ENCODE measurements at regions not wholly inside any gene's neighbourhood (a gene's known extent, or its start where the extent isn't known, plus 50 kb on each side); places are given as distances from the start of the nearest gene placed in this dataset.

- H3K4me3 ChIP-seq (replicated peaks; ENCODE audit: low read depth, low read length) = no peak overlapping the region
- TF ChIP-seq CTCF (IDR thresholded peaks at IDR 0.05; ENCODE audit: low read depth, low read length, missing control alignments) = no peak
- DNase-seq (ENCODE audit: extremely low read depth, low read depth) = no peak
These were observed 395.6 kb downstream of the TNS3 start for GRCh38 chr7:47186316-47186715.

- no peak for TF ChIP-seq CTCF (IDR thresholded peaks at IDR 0.05; ENCODE audit: low read depth, low read length, missing control alignments)
- no peak overlapping the region for H3K4me3 ChIP-seq (replicated peaks; ENCODE audit: low read depth, low read length)
These were observed 396.1 kb downstream of the TNS3 start for GRCh38 chr7:47185839-47186238.

GRCh38 chr7:47185170-47185569 is 396.7 kb downstream of the TNS3 start:
- no peak overlapping the region for H3K4me3 ChIP-seq (replicated peaks; ENCODE audit: low read depth, low read length)
- DNase-seq (ENCODE audit: extremely low read depth, low read depth) = no peak
- no peak for TF ChIP-seq CTCF (IDR thresholded peaks at IDR 0.05; ENCODE audit: low read depth, low read length, missing control alignments)

More at GRCh38 chr7:47185839-47186238, 396.1 kb downstream of the TNS3 start:
- no peak for DNase-seq (ENCODE audit: extremely low read depth, low read depth)

GRCh38 chr7:47183862-47184590 is 397.9 kb downstream of the TNS3 start:
- DNase-seq (ENCODE audit: extremely low read depth, low read depth) = no peak
- no peak overlapping the region for H3K4me3 ChIP-seq (replicated peaks; ENCODE audit: low read depth, low read length)
- TF ChIP-seq CTCF (IDR thresholded peaks at IDR 0.05; ENCODE audit: low read depth, low read length, missing control alignments) = no peak

GRCh38 chr7:47181746-47182361 is 400.1 kb downstream of the TNS3 start:
- H3K4me3 ChIP-seq (replicated peaks; ENCODE audit: low read depth, low read length) = no peak overlapping the region
- TF ChIP-seq CTCF (IDR thresholded peaks at IDR 0.05; ENCODE audit: low read depth, low read length, missing control alignments) = no peak
- DNase-seq (ENCODE audit: extremely low read depth, low read depth) = no peak

- no peak for TF ChIP-seq CTCF (IDR thresholded peaks at IDR 0.05; ENCODE audit: low read depth, low read length, missing control alignments)
- H3K4me3 ChIP-seq (replicated peaks; ENCODE audit: low read depth, low read length) = no peak overlapping the region
These were observed 401.4 kb downstream of the TNS3 start for GRCh38 chr7:47180516-47180826.

More at GRCh38 chr7:47180516-47180826, 401.4 kb downstream of the TNS3 start:
- no peak for DNase-seq (ENCODE audit: extremely low read depth, low read depth)

All from HFF-Myc (cell line).